H9 (cell line): ENCODE measurements at regions not wholly inside any gene's neighbourhood (a gene's known extent, or its start where the extent isn't known, plus 50 kb on each side); places are given as distances from the start of the nearest gene placed in this dataset.

Experiments
- DNase-seq: peaks from one replicate; pipeline ENCODE4 v3.0.0-alpha.2; 2017
- H2AFZ ChIP-seq: one replicate; pipeline ENCODE4 v1.6.1; 2013; ENCODE audit warnings: mild to moderate bottlenecking, low read length, control low read depth, moderate library complexity
- H2AK5ac ChIP-seq: 2 replicates; pipeline ENCODE4 v1.6.1; 2013; ENCODE audit warnings: low read length, control low read depth, mixed read lengths; ENCODE audit not compliant: insufficient read length
- H2BK120ac ChIP-seq: one replicate; pipeline ENCODE4 v1.6.1; 2013; ENCODE audit warnings: low read depth, mild to moderate bottlenecking, low read length, control low read depth, inconsistent platforms; ENCODE audit not compliant: poor library complexity, severe bottlenecking
- H2BK12ac ChIP-seq: 2 replicates; pipeline ENCODE4 v1.6.1; 2013; ENCODE audit warnings: low read length, control low read depth, mixed read lengths, low read depth; ENCODE audit not compliant: insufficient read length
- H2BK15ac ChIP-seq: 2 replicates; pipeline ENCODE4 v1.6.1; 2013; ENCODE audit warnings: low read depth, low read length, control low read depth
- H2BK20ac ChIP-seq: one replicate; pipeline ENCODE4 v1.6.1; 2013; ENCODE audit warnings: low read depth, mild to moderate bottlenecking, low read length, control low read depth, inconsistent platforms; ENCODE audit not compliant: poor library complexity, severe bottlenecking
- H2BK5ac ChIP-seq: 2 replicates; pipeline ENCODE4 v1.6.1; 2013; ENCODE audit warnings: low read length, control low read depth, mixed read lengths; ENCODE audit not compliant: insufficient read length
- H3K14ac ChIP-seq: 2 replicates; pipeline ENCODE4 v1.6.1; 2013; ENCODE audit warnings: low read length, control low read depth; ENCODE audit not compliant: insufficient read depth
- H3K18ac ChIP-seq: 2 replicates; pipeline ENCODE4 v1.6.1; 2013; ENCODE audit warnings: low read depth, mild to moderate bottlenecking, mixed read lengths, low read length, control low read depth; ENCODE audit not compliant: insufficient read length
- H3K23ac ChIP-seq: 2 replicates; pipeline ENCODE4 v1.6.1; 2013; ENCODE audit warnings: low read length, control low read depth, mixed read lengths, low read depth; ENCODE audit not compliant: insufficient read length
- H3K23me2 ChIP-seq: 2 replicates; pipeline ENCODE4 v1.6.1; 2013; ENCODE audit warnings: low read depth, mild to moderate bottlenecking, mixed read lengths, low read length, control low read depth; ENCODE audit not compliant: insufficient read length, poor library complexity, severe bottlenecking
- H3K27ac ChIP-seq: 2 replicates; pipeline ENCODE4 v1.5.1; 2013; ENCODE audit warnings: low read length, control low read depth, mixed read lengths, low read depth; ENCODE audit not compliant: insufficient read length
- H3K27me3 ChIP-seq: 2 replicates; pipeline ENCODE4 v1.6.1; 2013; ENCODE audit warnings: low read length, control low read depth, inconsistent platforms; ENCODE audit not compliant: insufficient read depth
- H3K4ac ChIP-seq: 2 replicates; pipeline ENCODE4 v1.6.1; 2013; ENCODE audit warnings: low read depth, mild to moderate bottlenecking, control low read depth, inconsistent platforms, low read length, moderate library complexity
- H3K4me1 ChIP-seq: 2 replicates; pipeline ENCODE4 v1.6.1; 2013; ENCODE audit warnings: low read length, control low read depth, inconsistent platforms; ENCODE audit not compliant: insufficient read depth
- H3K4me2 ChIP-seq: 2 replicates; pipeline ENCODE4 v1.6.1; 2013; ENCODE audit warnings: low read length, control low read depth, mixed read lengths; ENCODE audit not compliant: insufficient read length, insufficient read depth
- H3K56ac ChIP-seq: 2 replicates; pipeline ENCODE4 v1.6.1; 2013; ENCODE audit warnings: low read depth, mild to moderate bottlenecking, mixed read lengths, low read length, control low read depth; ENCODE audit not compliant: insufficient read length
- H3K79me1 ChIP-seq: 2 replicates; pipeline ENCODE4 v1.6.1; 2013; ENCODE audit warnings: low read depth, mild to moderate bottlenecking, moderate library complexity, low read length, control low read depth, inconsistent platforms; ENCODE audit not compliant: insufficient read depth, poor library complexity, severe bottlenecking
- H3K79me2 ChIP-seq: 2 replicates; pipeline ENCODE4 v1.6.1; 2013; ENCODE audit warnings: low read length, control low read depth, inconsistent platforms; ENCODE audit not compliant: insufficient read depth
- H3K9ac ChIP-seq: 2 replicates; pipeline ENCODE4 v1.6.1; 2013; ENCODE audit warnings: low read length, control low read depth, mixed read lengths; ENCODE audit not compliant: insufficient read length; ENCODE audit errors: extremely low read depth
- H3K9me3 ChIP-seq: one replicate; pipeline ENCODE4 v1.6.1; 2013; ENCODE audit warnings: low read depth, low read length, inconsistent platforms; ENCODE audit not compliant: control insufficient read depth
- H3T11ph ChIP-seq: one replicate; pipeline ENCODE4 v1.6.1; 2013; ENCODE audit warnings: mild to moderate bottlenecking, low read length, control low read depth, inconsistent platforms
- H4K20me1 ChIP-seq: one replicate; pipeline ENCODE4 v1.6.1; 2013; ENCODE audit not compliant: control insufficient read depth, insufficient read length, insufficient read depth
- H4K5ac ChIP-seq: 2 replicates; pipeline ENCODE4 v1.6.1; 2013; ENCODE audit warnings: low read depth, mild to moderate bottlenecking, mixed read lengths, low read length, control low read depth; ENCODE audit not compliant: insufficient read length
- H4K8ac ChIP-seq: replicated peaks from 2 replicates; pipeline ENCODE4 v1.6.1; 2013; ENCODE audit warnings: low read length, control low read depth, mixed read lengths, low read depth; ENCODE audit not compliant: insufficient read length
- H4K91ac ChIP-seq: 2 replicates; pipeline ENCODE4 v1.6.1; 2013; ENCODE audit warnings: low read depth, mild to moderate bottlenecking, moderate library complexity, mixed read lengths, low read length, control low read depth; ENCODE audit not compliant: insufficient read length
- H3K27ac Mint-ChIP-seq, 3 experiments: 2 replicates in 2 of 3; 3 replicates in 1 of 3; pipeline ENCODE4 v1.8.0; 2020 to 2021; ENCODE audit warnings: mixed read lengths in 3 of 3, mild to moderate bottlenecking in 1 of 3, moderate library complexity in 1 of 3
- H3K27me3 Mint-ChIP-seq: 2 replicates; pipeline ENCODE4 v1.8.0; 2021; ENCODE audit warnings: low read depth, mild to moderate bottlenecking, moderate library complexity, mixed read lengths
- H3K36me3 Mint-ChIP-seq, 3 experiments: 2 replicates in 2 of 3; 3 replicates in 1 of 3; pipeline ENCODE4 v1.8.0; 2020 to 2021; ENCODE audit warnings: low read depth in 3 of 3, mixed read lengths in 3 of 3; ENCODE audit not compliant: insufficient read depth in 1 of 3
- H3K4me1 Mint-ChIP-seq, 2 experiments: 2 replicates each; pipeline ENCODE4 v1.8.0; 2020; ENCODE audit warnings: mixed read lengths in 2 of 2
- H3K4me3 Mint-ChIP-seq, 2 experiments: 2 replicates in 1 of 2; 3 replicates in 1 of 2; pipeline ENCODE4 v1.8.0; 2020 to 2021; ENCODE audit warnings: mild to moderate bottlenecking in 2 of 2, mixed read lengths in 2 of 2, moderate library complexity in 1 of 2
- H3K9me3 Mint-ChIP-seq, 2 experiments: 2 replicates in 1 of 2; 3 replicates in 1 of 2; pipeline ENCODE4 v1.8.0; 2020; ENCODE audit warnings: mild to moderate bottlenecking in 2 of 2, mixed read lengths in 2 of 2, moderate library complexity in 1 of 2
- TF ChIP-seq, protein P1 (sequence below): fragments of 200-600 bp; sonication (generic); conservative IDR thresholded peaks from 3 replicates; pipeline ENCODE4 v1.8.0; 2021; ENCODE audit warnings: antibody characterized with exemption, mild to moderate bottlenecking

DNA sequence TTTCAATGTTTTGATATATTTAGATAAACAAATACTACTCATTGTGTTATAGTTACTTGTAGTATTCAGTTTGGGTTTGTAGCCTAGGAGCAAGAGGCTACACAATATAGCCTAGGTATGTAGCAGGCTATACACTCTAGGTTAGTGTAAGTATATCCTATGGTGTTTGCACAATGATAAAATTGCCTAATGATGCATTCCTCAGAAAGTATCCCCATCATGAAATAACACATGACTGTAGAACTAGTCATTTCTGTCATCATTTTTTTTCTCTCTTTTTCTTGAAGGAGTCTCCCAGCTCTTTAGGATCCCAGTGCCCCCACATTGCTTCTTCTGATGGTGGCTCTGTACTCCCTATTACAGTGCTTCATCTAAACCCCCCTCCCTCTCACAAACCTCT lies 157.7 kb upstream of the CADPS start:
- Histone ChIP-seq H3K56ac (no peak overlapping the region), H2BK5ac (no peak overlapping the region), H4K8ac (no peak overlapping the region), H2BK20ac (no peak overlapping the region), H3T11ph (no peak overlapping the region), H2BK15ac (no peak overlapping the region), H3K4me1 (peaks cover 3% of the 10 kb centered on the region; the same call in 1 of the 2 replicates), H3K9ac (no peak overlapping the region), H3K23ac (no peak overlapping the region), H3K18ac (no peak overlapping the region), H2BK120ac (no peak overlapping the region), H4K20me1 (no peaks in the 10 kb centered on the region), H4K5ac (no peak overlapping the region), H3K4ac (no peak overlapping the region), H4K91ac (no peak overlapping the region), H3K79me2 (no peaks in the 10 kb centered on the region), H3K14ac (no peak overlapping the region), H2AK5ac (no peak overlapping the region), H2AFZ (no peak overlapping the region), H3K9me3 (no peaks in the 10 kb centered on the region), H3K4me2 (no peak overlapping the region), H3K27ac (no peak overlapping the region), H2BK12ac (no peak overlapping the region), H3K79me1 (no peaks in the 10 kb centered on the region), H3K27me3 (no peaks in the 10 kb centered on the region), H3K23me2 (no peaks in the 10 kb centered on the region)
- TF ChIP-seq, protein P1, sequence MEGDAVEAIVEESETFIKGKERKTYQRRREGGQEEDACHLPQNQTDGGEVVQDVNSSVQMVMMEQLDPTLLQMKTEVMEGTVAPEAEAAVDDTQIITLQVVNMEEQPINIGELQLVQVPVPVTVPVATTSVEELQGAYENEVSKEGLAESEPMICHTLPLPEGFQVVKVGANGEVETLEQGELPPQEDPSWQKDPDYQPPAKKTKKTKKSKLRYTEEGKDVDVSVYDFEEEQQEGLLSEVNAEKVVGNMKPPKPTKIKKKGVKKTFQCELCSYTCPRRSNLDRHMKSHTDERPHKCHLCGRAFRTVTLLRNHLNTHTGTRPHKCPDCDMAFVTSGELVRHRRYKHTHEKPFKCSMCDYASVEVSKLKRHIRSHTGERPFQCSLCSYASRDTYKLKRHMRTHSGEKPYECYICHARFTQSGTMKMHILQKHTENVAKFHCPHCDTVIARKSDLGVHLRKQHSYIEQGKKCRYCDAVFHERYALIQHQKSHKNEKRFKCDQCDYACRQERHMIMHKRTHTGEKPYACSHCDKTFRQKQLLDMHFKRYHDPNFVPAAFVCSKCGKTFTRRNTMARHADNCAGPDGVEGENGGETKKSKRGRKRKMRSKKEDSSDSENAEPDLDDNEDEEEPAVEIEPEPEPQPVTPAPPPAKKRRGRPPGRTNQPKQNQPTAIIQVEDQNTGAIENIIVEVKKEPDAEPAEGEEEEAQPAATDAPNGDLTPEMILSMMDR, result no peak
- H3K36me3 Mint-ChIP-seq, result peaks cover 0 to 4% (median 2%) of the 10 kb centered on the region in 3 experiments; a peak in 3 of 7 replicates
- no peaks in the 10 kb centered on the region for H3K27me3 Mint-ChIP-seq
- no peak for DNase-seq
- peaks cover 8 to 15% of the 10 kb centered on the region in 2 experiments; a peak in 3 of 4 replicates for H3K4me1 Mint-ChIP-seq
- no peak overlapping the region for H3K27ac Mint-ChIP-seq
- no peak overlapping the region for H3K4me3 Mint-ChIP-seq
- no peaks in the 10 kb centered on the region for H3K9me3 Mint-ChIP-seq
